Mesenchymal stem cell (in vitro differentiated cells and primary cell): ENCODE measurements at regions not wholly inside any gene's neighbourhood (a gene's known extent, or its start where the extent isn't known, plus 50 kb on each side); places are given as distances from the start of the nearest gene placed in this dataset.

Experiments
- DNase-seq: peaks from one replicate; pipeline ENCODE4 v3.0.0-alpha.2; 2013
- H2AFZ ChIP-seq: one replicate; pipeline ENCODE4 v1.6.1; 2013; ENCODE audit warnings: low read depth, mild to moderate bottlenecking, control low read depth, inconsistent platforms, low read length, moderate library complexity
- H2AK5ac ChIP-seq: 2 replicates; pipeline ENCODE4 v1.6.1; 2013; ENCODE audit warnings: low read length, moderate library complexity, mild to moderate bottlenecking, inconsistent platforms; ENCODE audit not compliant: severe bottlenecking
- H2BK120ac ChIP-seq: one replicate; pipeline ENCODE4 v1.6.1; 2013; ENCODE audit warnings: low read depth, mild to moderate bottlenecking, inconsistent platforms, low read length, moderate library complexity
- H2BK12ac ChIP-seq, 2 experiments: one replicate each; pipeline ENCODE4 v1.6.1; 2013; ENCODE audit warnings: inconsistent platforms in 2 of 2, low read length in 2 of 2, mild to moderate bottlenecking in 2 of 2, moderate library complexity in 2 of 2, control low read depth in 1 of 2
- H2BK15ac ChIP-seq: one replicate; pipeline ENCODE4 v1.6.1; 2013; ENCODE audit warnings: mild to moderate bottlenecking, low read depth, inconsistent platforms; ENCODE audit not compliant: poor library complexity, severe bottlenecking
- H2BK5ac ChIP-seq: 2 replicates; pipeline ENCODE4 v1.6.1; 2013; ENCODE audit warnings: low read depth, mild to moderate bottlenecking, low read length, control low read depth, inconsistent platforms; ENCODE audit not compliant: poor library complexity, severe bottlenecking
- H3K14ac ChIP-seq, 2 experiments: one replicate each; pipeline ENCODE4 v1.6.1; 2013; ENCODE audit warnings: inconsistent platforms in 2 of 2, low read length in 2 of 2, control low read depth in 1 of 2, mild to moderate bottlenecking in 1 of 2, moderate library complexity in 1 of 2
- H3K18ac ChIP-seq, 2 experiments: one replicate each; pipeline ENCODE4 v1.6.1; 2013; ENCODE audit warnings: inconsistent platforms in 2 of 2, low read length in 2 of 2, control low read depth in 1 of 2, low read depth in 1 of 2, mild to moderate bottlenecking in 1 of 2
- H3K23ac ChIP-seq, 2 experiments: one replicate each; pipeline ENCODE4 v1.6.1; 2013; ENCODE audit warnings: inconsistent platforms in 2 of 2, low read length in 2 of 2, mild to moderate bottlenecking in 2 of 2, moderate library complexity in 2 of 2, control low read depth in 1 of 2
- H3K27ac ChIP-seq: 2 replicates; pipeline ENCODE4 v1.5.1; 2013; ENCODE audit warnings: mild to moderate bottlenecking, moderate library complexity, low read length, control low read depth, inconsistent platforms; ENCODE audit not compliant: poor library complexity, severe bottlenecking
- H3K27me3 ChIP-seq, 2 experiments: 2 replicates each; pipeline versions ENCODE4 v1.6.1 to v1.7.0; 2013; ENCODE audit warnings: low read length in 2 of 2, mild to moderate bottlenecking in 2 of 2, moderate library complexity in 2 of 2, control low read depth in 1 of 2, inconsistent platforms in 1 of 2; ENCODE audit not compliant: control insufficient read depth in 1 of 2, insufficient read depth in 1 of 2
- H3K36me3 ChIP-seq, 2 experiments: 2 replicates each; pipeline versions ENCODE4 v1.6.1 to v1.7.0; 2013; ENCODE audit warnings: low read length in 2 of 2, control low read depth in 1 of 2, inconsistent platforms in 1 of 2, low read depth in 1 of 2, mild to moderate bottlenecking in 1 of 2; ENCODE audit not compliant: insufficient read depth in 2 of 2, control insufficient read depth in 1 of 2
- H3K4ac ChIP-seq, 2 experiments: one replicate each; pipeline ENCODE4 v1.6.1; 2013; ENCODE audit warnings: inconsistent platforms in 2 of 2, low read length in 2 of 2, mild to moderate bottlenecking in 2 of 2, moderate library complexity in 2 of 2, control low read depth in 1 of 2, low read depth in 1 of 2
- H3K4me1 ChIP-seq: 2 replicates; pipeline ENCODE4 v1.6.1; 2013; ENCODE audit warnings: low read depth, low read length, control low read depth; ENCODE audit not compliant: control insufficient read depth, insufficient read depth
- H3K4me2 ChIP-seq: 2 replicates; pipeline ENCODE4 v1.6.1; 2013; ENCODE audit warnings: low read length, mild to moderate bottlenecking, inconsistent platforms; ENCODE audit not compliant: poor library complexity, severe bottlenecking
- H3K4me3 ChIP-seq, 2 experiments: 2 replicates each; pipeline versions ENCODE4 v1.5.1 to v1.7.0; 2013; ENCODE audit warnings: low read length in 2 of 2, mild to moderate bottlenecking in 2 of 2, control low read depth in 1 of 2, low read depth in 1 of 2; ENCODE audit not compliant: insufficient read depth in 1 of 2
- H3K79me1 ChIP-seq: replicated peaks from 2 replicates; pipeline ENCODE4 v1.6.1; 2013; ENCODE audit warnings: mild to moderate bottlenecking, control low read depth, low read length, inconsistent platforms; ENCODE audit not compliant: poor library complexity, severe bottlenecking
- H3K9ac ChIP-seq: 2 replicates; pipeline ENCODE4 v1.7.0; 2013; ENCODE audit warnings: mild to moderate bottlenecking, low read length, moderate library complexity
- H3K9me3 ChIP-seq: 2 replicates; pipeline ENCODE4 v1.7.0; 2013; ENCODE audit warnings: mild to moderate bottlenecking, low read length; ENCODE audit not compliant: control insufficient read depth
- H4K8ac ChIP-seq: one replicate; pipeline ENCODE4 v1.6.1; 2013; ENCODE audit warnings: inconsistent platforms, mild to moderate bottlenecking, low read length, moderate library complexity
- H4K91ac ChIP-seq: one replicate; pipeline ENCODE4 v1.6.1; 2013; ENCODE audit warnings: mild to moderate bottlenecking, low read length, inconsistent platforms
- WGBS: methylation state at CpG from one replicate; pipeline ENCODE4 v1.1.7; 2013; ENCODE audit warnings: mixed read lengths; 5-methylcytosine and 5-hydroxymethylcytosine counted together

DNA sequence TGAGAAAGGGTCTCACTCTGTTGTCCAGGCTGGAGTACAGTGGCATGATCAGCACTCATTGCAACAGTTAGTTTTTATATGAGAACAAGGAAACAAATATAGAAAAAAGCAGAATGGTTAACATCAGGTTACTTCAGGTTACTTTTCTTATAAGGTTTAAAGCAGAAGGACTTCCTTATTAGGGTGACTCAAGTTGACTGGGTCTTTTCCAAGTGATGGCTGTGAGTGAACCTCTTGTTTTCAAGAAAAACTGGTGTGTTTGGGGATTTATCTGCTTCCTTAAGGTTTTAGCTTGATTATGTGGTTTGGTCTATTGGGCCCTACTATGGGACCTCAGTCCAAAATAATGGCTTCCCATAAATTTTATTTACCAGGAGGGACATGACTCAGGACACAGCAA lies 99.2 kb downstream of the ARRDC3 start:
- Histone ChIP-seq H3K4me2 (no peak overlapping the region), H3K18ac (no peak overlapping the region), H3K4me1 (peaks cover 10% of the 10 kb centered on the region), H3K9me3 (no peaks in the 10 kb centered on the region), H4K91ac (no peak overlapping the region), H3K27ac (no peak overlapping the region), H2BK12ac (no peak overlapping the region), H3K27me3 (no peaks in the 10 kb centered on the region), H3K14ac (no peak overlapping the region), H2AFZ (no peak overlapping the region), H3K79me1 (no peaks in the 10 kb centered on the region), H2BK15ac (no peak overlapping the region), H2BK5ac (no peak overlapping the region), H3K23ac (no peak overlapping the region), H2BK120ac (no peak overlapping the region), H3K9ac (peak overlapping the region; percentile 72), H3K4ac (no peak overlapping the region), H2AK5ac (no peak overlapping the region), H3K36me3 (no peaks in the 10 kb centered on the region), H3K4me3 (no peak overlapping the region), H4K8ac (no peak overlapping the region)
- peak; percentile 31 for DNase-seq

GRCh38 chr5:91283326-91283725 lies 99.8 kb downstream of the ARRDC3 start:
- Histone ChIP-seq H3K79me1 (no peaks in the 10 kb centered on the region), H2AK5ac (peak overlapping the region; percentile 58), H3K4me1 (peaks cover 9% of the 10 kb centered on the region), H2BK5ac (no peak overlapping the region), H3K27ac (no peak overlapping the region), H2BK15ac (no peak overlapping the region), H3K4ac (no peak overlapping the region), H3K23ac (no peak overlapping the region), H3K27me3 (no peaks in the 10 kb centered on the region), H2BK12ac (peak overlapping the region in 1 of 2 experiments; percentile 52), H3K4me3 (no peak overlapping the region), H3K9ac (peak overlapping the region; percentile 72), H3K4me2 (no peak overlapping the region), H2BK120ac (no peak overlapping the region), H3K14ac (no peak overlapping the region), H3K36me3 (no peaks in the 10 kb centered on the region), H2AFZ (no peak overlapping the region), H4K8ac (no peak overlapping the region), H3K18ac (peak overlapping the region in 1 of 2 experiments; percentile 40), H4K91ac (no peak overlapping the region), H3K9me3 (no peaks in the 10 kb centered on the region)
- DNase-seq = no peak
- 95% methylated on average over 2 of the region's 4 CpGs for WGBS

DNA sequence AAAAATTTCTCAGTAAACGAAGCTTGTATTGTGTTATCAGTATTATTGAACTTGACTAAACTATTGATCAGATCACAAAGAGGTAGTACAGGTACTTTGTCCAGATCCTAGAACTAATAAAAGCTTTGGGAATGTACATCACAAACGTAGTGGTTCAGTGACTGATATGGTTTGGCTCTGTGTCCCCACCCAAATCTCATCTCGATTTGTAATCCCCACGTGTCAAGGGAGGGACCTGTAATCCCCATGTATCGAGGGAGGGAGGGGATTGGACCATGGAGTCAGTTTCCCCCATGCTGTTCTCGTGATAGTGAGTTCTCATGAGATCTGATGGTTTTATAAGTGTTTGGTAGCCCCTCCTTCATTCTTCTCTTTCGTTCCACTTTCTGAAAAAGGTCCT lies 100.9 kb downstream of the ARRDC3 start:
- Histone ChIP-seq H2AFZ (no peak overlapping the region), H2BK120ac (no peak overlapping the region)

GRCh38 chr5:91281401-91281800 lies 101.7 kb downstream of the ARRDC3 start:
- Histone ChIP-seq H3K4me1 (peaks cover 11% of the 10 kb centered on the region), H3K9me3 (no peaks in the 10 kb centered on the region), H3K36me3 (no peaks in the 10 kb centered on the region), H2AK5ac (no peak overlapping the region), H2BK12ac (peak overlapping the region; percentile 77 to 97), H3K27me3 (no peaks in the 10 kb centered on the region), H4K8ac (no peak overlapping the region), H3K27ac (peak overlapping the region; percentile 96), H3K4me2 (no peak overlapping the region), H2BK120ac (no peak overlapping the region), H2AFZ (no peak overlapping the region), H2BK15ac (no peak overlapping the region), H3K9ac (peak overlapping the region; percentile 94), H3K23ac (no peak overlapping the region), H3K79me1 (no peaks in the 10 kb centered on the region), H4K91ac (no peak overlapping the region), H2BK5ac (no peak overlapping the region), H3K4me3 (peak overlapping the region in 1 of 2 experiments; percentile 74), H3K14ac (no peak overlapping the region), H3K18ac (peak overlapping the region; percentile 2 to 58), H3K4ac (no peak overlapping the region)
- peak; percentile 81 for DNase-seq
- WGBS = 57% methylated on average over 4 of the region's 5 CpGs

More for the DNA sequence above, 100.9 kb downstream of the ARRDC3 start:
- Histone ChIP-seq H3K79me1 (no peaks in the 10 kb centered on the region), H3K4me1 (peaks cover 11% of the 10 kb centered on the region), H3K27me3 (no peaks in the 10 kb centered on the region), H3K9ac (peak overlapping the region; percentile 94), H3K4me3 (no peak overlapping the region), H4K91ac (peak overlapping the region; percentile 44), H4K8ac (no peak overlapping the region), H3K4me2 (no peak overlapping the region), H3K14ac (no peak overlapping the region), H2BK15ac (no peak overlapping the region), H2BK5ac (no peak overlapping the region), H2AK5ac (no peak overlapping the region), H3K4ac (no peak overlapping the region), H3K23ac (no peak overlapping the region), H3K27ac (no peak overlapping the region), H3K18ac (no peak overlapping the region), H2BK12ac (peak overlapping the region in 1 of 2 experiments; percentile 42), H3K36me3 (no peaks in the 10 kb centered on the region), H3K9me3 (no peaks in the 10 kb centered on the region)
- WGBS = 90% methylated on average over 5 of the region's 7 CpGs
- no peak for DNase-seq
